ENCODE measurements at regions not wholly inside any gene's neighbourhood (a gene's known extent, or its start where the extent isn't known, plus 50 kb on each side); places are given as distances from the start of the nearest gene placed in this dataset.

GRCh38 chr10:36817898-36818297 lies 307.5 kb upstream of the ANKRD30A start:
- WGBS, 4 donors, result 84 to 92% (median 88%) methylated on average over 15 of the region's 15 CpGs
- H3K4me3 ChIP-seq, result no peak overlapping the region
- no peak for ATAC-seq
- no peak for DNase-seq
- no peaks in the 10 kb centered on the region for H3K36me3 ChIP-seq
- TF ChIP-seq CTCF (IDR thresholded peaks at IDR 0.05) (no peak), POLR2A (IDR thresholded peaks at IDR 0.05) (no peak)
- no peaks in the 10 kb centered on the region for H3K27me3 ChIP-seq
- H3K27ac ChIP-seq, result no peak overlapping the region
- H3K4me1 ChIP-seq, result no peaks in the 10 kb centered on the region
- intact Hi-C loops (cut with DNase I), result no loop called here
- H3K9me3 ChIP-seq, result no peaks in the 10 kb centered on the region

- DNase-seq, result no peak
- Histone ChIP-seq H3K27ac (peak overlapping the region in 1 of 12 donors; percentile 9), H3K27me3 (no peaks in the 10 kb centered on the region), H3K36me3 (no peaks in the 10 kb centered on the region), H3K4me1 (no peaks in the 10 kb centered on the region), H3K4me3 (no peak overlapping the region), H3K9me3 (no peaks in the 10 kb centered on the region)
- 67 to 78% (median 72%) methylated on average over 2 of the region's 2 CpGs for WGBS, 4 donors
- intact Hi-C loops (cut with DNase I), result no loop called here
- no peak for ATAC-seq
- no peak for TF ChIP-seq POLR2A (IDR thresholded peaks at IDR 0.05)
- TF ChIP-seq CTCF (IDR thresholded peaks at IDR 0.05), result no peak
Measured at GRCh38 chr10:36808625-36809362, 316.6 kb upstream of the ANKRD30A start.

DNA sequence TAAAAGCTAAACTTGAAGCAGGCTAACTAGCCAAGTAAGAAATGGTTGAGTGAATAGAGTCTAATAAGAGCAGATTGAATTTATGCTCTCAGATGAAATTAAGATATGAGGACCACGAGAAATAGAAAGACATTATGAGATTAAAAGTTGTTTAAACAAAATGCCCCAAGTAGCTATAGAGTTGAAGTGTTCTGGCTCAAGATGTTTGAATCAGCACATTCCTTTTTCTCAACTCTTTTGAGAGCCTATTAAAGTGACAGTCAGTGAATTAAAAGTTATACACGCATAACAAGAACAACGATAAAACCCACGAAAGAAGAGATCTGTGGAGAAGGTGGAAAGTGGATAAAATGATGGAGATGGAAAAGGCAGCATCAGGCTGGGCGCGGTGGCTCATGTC lies 322.2 kb upstream of the ANKRD30A start:
- H3K9me3 ChIP-seq, result no peaks in the 10 kb centered on the region
- no peaks in the 10 kb centered on the region for H3K36me3 ChIP-seq
- H3K27me3 ChIP-seq, result no peaks in the 10 kb centered on the region
- peaks cover 0 to 18% (median 6%) of the 10 kb centered on the region in 12 donors for H3K4me1 ChIP-seq
- DNase-seq (no peak), ATAC-seq (no peak)
- WGBS, 4 donors, result 84 to 88% (median 85%) methylated on average over 6 of the region's 6 CpGs
- intact Hi-C loops (cut with DNase I), result no loop called here
- TF ChIP-seq CTCF (IDR thresholded peaks at IDR 0.05) (no peak), POLR2A (IDR thresholded peaks at IDR 0.05) (no peak)
- peak overlapping the region in 2 of 12 donors; percentile 18 to 30 for H3K27ac ChIP-seq
- no peak overlapping the region for H3K4me3 ChIP-seq

DNA sequence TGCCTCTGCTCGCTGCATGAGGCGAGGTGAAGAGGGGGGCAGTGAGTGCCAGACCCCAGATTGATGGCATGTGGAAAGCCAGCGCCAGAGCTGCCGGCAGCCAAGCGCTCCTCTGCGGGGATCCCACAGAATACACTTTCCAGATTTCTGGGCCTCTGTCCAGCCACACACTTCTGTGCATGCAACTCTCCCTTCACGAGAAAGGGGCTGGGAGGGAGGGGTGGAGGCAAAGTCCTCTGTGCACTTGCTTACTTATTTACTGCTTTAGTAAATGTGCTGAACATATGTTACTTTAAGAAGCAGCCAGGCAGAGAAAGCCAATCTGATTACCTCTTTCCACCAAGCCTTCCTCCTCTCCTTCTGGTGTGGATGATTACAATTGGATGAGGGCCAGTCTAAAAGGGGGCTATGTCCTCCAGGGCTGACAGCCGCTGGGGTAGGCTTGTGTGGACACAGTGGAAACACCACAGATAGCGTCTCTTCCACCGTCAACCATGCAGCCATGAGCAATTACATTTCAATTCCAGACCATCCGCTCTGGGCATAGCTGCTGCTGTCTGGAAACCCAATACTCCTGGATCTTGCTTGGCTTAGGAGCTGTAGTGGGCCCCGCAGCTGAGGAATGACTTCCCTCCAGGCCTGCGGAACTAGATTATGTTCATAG lies 322.8 kb upstream of the ANKRD30A start:
- Histone ChIP-seq H3K36me3 (no peaks in the 10 kb centered on the region), H3K4me3 (peak overlapping the region in 1 of 12 donors; percentile 13), H3K27ac (peak overlapping the region in 6 of 12 donors; percentile 15 to 39 (median 27)), H3K27me3 (no peaks in the 10 kb centered on the region), H3K4me1 (peaks cover 0 to 18% (median 6%) of the 10 kb centered on the region in 12 donors), H3K9me3 (no peaks in the 10 kb centered on the region)
- peak in 4 of 5 donors; percentile 24 to 58 (median 40) for DNase-seq
- intact Hi-C loops (cut with DNase I), result no loop called here
- 17 to 21% (median 19%) methylated on average over 13 of the region's 13 CpGs for WGBS, 4 donors
- no peak for TF ChIP-seq CTCF (IDR thresholded peaks at IDR 0.05)
- no peak for TF ChIP-seq POLR2A (IDR thresholded peaks at IDR 0.05)
- ATAC-seq, result peak; percentile 42 to 92 (median 88)
